CD4-positive, alpha-beta T cell treated with Interleukin-15 for 1 hour (primary cell): ENCODE measurements at regions not wholly inside any gene's neighbourhood (a gene's known extent, or its start where the extent isn't known, plus 50 kb on each side); places are given as distances from the start of the nearest gene placed in this dataset.
"Not testable (repeated sequence)": the region's sequence is repeated elsewhere in the genome, so short reads cannot be mapped to it uniquely, and the experiment has no call there.

Source experiments
- DNase-seq: peaks from one replicate; pipeline ENCODE4 v3.0.0-alpha.2; 2020

DNA sequence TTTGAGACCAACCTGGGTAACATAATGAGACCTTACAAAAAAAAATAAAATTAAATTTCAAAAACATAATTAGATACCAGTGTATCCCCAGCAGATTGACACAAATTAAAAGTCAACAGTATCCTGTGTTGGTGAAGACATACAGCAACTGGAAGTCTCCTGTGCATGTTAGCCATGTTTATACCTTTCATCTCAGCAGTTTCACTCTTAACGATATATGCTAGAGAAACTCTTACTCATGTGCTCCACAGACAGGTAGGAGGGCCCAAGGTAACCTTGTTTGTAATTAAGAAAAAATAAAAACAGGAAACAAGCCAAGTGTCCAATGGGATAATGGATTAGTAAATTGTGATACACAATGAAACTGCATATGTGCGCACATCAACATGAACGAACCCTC is 50.1 kb upstream of the N4BP3 start:
- DNase-seq = no peak

DNA sequence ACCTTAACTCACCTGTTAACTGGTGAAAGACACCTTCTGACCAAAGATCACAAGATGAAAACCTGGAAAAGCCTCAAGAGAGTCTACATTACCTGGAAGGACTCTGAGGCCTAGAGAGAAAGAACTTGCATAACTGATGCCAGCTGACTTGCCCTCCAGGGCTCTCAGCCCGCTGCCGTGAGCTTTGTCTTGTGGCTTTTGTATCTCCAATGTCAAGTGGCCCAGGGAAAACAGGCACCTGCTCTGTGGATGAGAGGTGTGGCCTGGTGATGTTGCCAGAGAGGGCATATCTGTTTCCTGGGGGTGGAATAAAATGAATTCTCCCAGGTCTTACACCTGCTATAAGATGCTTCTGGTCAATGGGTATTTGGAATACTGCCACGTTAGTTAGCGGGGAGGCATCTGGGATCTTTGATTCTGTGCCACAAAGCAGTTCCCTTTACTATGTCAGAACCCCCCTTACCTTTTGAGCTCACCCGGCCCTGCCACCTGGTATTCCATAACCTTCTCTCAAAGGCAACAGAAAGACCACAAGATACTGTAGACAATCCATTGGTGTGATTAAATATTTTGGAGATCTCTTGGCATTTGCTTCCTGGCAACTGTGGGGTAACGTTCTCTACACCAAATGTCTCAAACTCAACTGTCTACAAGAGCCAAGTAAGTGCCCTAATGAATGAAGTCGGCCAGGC is 54.9 kb upstream of the N4BP3 start:
- no peak for DNase-seq

DNA sequence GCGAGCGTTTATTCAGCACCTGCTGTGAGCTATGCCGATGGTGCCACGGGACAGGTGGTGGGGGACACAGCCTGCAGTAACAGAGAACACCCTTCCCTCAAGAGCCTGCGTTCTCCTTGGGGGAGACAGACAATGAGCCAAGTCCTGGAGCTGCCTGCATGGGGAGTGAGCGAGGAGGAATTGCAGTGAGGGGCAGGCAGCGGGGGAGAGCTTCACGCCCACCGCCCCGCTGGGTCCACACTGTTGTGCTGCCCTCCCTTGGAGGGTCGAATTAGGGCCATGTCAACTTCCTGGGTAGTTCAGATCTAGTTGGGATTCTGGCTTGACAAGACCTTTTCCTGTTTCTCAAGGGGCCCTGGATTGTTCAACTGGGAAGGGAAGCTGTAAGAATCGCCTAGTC is 55.5 kb upstream of the N4BP3 start:
- no peak for DNase-seq

DNA sequence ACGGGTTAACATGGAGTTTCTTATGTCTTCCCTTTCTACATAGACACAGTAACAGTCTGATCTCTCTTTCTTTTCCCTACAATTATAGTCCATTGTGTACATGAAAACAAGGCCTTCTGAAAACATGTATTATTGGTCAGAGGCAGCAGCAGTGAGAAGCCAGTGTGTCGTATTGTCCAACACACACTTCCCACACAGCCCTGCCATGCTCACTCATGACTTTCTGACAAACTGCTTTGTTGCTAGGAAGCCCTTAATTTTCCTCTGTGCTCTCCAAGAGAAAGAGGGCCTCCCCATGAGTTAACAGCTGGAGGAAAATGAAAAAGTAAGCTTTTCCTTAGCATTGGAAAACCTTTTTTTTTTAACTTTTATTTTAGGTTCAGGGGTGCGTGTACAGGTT is 56.4 kb upstream of the N4BP3 start:
- DNase-seq = no peak

DNA sequence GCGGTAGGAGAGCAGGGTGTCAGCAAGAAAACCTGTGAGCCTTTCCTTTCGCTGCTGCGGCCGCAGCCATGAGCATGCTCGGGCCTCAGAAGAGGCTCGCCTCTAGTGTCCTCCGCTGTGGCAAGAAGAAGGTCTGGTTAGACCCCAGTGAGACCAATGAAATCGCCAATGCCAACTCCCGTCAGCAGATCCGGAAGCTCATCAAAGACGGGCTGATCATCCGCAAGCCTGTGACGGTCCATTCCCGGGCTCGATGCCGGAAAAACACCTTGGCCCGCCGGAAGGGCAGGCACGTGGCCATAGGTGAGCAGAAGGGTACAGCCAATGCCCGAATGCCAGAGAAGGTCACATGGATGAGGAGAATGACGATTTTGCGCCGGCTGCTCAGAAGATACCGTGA is 57.8 kb upstream of the N4BP3 start:
- not testable (repeated sequence) for DNase-seq

DNA sequence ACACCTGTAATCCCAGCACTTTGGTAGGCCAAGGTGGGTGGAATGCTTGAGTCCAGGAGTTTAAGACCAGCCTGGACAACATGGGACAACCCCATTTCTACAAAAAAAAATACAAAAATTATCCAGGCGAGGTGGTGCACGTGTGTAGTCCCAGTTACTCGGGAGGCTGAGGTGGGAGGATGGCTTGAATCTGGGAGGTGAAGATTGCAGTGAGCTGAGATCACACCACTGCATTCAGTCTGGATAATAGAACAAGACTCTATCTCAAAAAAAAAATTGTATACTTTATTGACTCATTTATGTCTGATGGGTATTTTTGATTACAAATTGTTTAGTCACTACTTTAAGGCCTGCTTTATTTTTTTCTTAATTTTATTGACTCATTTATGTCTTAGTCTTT is 56.0 kb upstream of the PROP1 start:
- DNase-seq = not testable (repeated sequence)

DNA sequence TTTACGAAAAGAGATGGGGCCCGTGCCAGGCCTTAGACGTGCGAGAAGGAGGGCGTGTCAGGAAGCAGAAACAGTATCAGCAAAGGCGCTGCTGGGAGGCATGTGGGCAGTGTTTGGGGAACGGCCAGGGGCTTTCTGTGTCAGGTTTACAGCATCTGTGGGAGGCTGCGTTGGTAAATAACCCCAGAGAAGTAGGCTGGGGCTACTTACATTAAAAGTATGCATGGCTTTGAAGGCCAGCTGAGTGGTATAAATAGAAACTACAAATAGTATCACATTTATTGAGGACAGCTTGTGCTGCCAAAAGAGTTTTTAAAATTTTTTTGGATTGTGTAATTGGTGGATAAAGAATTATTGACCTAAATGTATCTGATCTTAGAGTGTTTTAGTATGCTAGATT is 54.8 kb upstream of the PROP1 start:
- DNase-seq = not testable (repeated sequence)

DNA sequence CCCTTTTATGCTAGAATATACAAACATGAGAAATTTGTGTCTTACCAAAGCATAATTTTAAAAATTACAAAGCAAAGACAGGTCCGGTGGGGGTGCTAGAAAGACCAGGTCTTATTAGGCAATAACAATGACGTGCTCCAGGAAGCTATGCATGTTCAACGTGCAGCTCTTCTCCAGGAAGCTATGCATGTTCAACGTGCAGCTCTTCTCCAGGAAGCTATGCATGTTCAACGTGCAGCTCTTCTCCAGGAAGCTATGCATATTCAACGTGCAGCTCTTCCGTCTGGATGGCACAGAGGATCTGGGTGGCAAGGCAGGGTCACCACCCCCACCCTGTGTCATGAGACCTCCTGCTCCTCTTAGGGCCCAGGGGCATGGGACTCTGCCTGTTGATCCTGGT is 51.9 kb upstream of the PROP1 start:
- DNase-seq = not testable (repeated sequence)

DNA sequence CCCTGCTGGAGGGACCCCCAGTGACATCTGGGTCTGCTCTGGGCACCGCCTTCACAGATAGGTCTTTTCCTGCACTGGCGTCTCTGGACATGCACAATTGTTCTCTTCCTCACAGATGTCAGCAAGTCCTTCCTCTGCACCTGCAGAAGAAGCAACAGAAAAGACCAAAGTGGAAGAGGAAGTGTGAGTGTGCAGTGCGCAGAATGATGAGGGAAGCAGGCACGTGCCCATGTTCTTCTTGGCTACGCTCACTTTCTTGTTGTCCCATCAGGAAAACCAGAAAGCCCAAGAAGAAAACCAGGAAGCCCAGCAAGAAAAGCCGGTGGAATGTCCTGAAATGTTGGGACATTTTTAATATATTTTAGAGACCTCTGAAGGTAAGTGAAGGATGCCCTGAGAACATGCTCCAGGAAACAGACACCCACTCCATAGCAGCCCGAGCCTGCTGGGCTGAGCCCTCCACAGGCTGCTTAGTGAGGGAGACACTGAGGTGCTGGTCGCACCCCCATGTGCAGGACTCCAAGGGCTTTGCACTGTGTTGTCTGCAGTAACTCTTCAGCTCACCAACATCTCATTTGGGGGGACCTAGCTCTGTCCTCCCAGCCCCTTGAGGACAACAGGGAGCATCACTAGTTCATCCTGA is 50.8 kb upstream of the PROP1 start:
- DNase-seq = peak; percentile 30

DNA sequence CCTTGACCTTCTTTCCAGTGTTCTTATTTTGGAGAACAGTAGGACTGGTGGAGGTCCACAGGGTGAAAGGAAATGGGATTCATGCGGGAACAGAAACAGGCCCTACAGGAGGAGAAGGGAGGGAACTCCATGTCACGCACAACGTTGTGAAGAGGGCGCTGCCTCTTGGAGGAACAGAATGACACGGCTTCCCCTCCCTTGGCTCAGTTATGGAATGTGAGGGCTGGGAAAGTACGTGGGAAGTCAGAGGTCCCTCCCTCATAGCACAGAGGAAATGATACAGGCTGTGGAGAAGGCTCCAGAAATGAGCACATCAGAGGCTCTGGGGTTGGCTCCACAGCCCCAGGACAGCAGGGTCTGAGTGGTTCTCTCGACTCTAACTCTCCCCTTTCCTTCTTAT is 49.9 kb upstream of the PROP1 start:
- not testable (repeated sequence) for DNase-seq
